ENCODE measurements at regions not wholly inside any gene's neighbourhood (a gene's known extent, or its start where the extent isn't known, plus 50 kb on each side); places are given as distances from the start of the nearest gene placed in this dataset.

GRCh38 chr5:171518916-171519315, 99.5 kb downstream of the FGF18 start:
- no peak for TF ChIP-seq POLR2A (IDR thresholded peaks at IDR 0.05; ENCODE audit: low read length)
- TF ChIP-seq GATA1 (IDR thresholded peaks at IDR 0.05; ENCODE audit: low read depth, low read length) = no peak

Measured in erythroblast (primary cell).